GM23338 (cell line): ENCODE measurements at regions not wholly inside any gene's neighbourhood (a gene's known extent, or its start where the extent isn't known, plus 50 kb on each side); places are given as distances from the start of the nearest gene placed in this dataset.

Experiments used
- ATAC-seq: fragments of 200-7000 bp; cut with Tn5 transposase; 3 replicates; pipeline ENCODE4 v1.9.1; 2020
- DNase-seq: peaks from one replicate; pipeline ENCODE4 v3.0.0-alpha.2; 2015; ENCODE audit warnings: low spot score
- H2AFZ ChIP-seq: fragments of 200-600 bp; sonication (generic); 2 replicates; pipeline ENCODE4 v1.8.0; 2016; ENCODE audit warnings: antibody characterized with exemption, mild to moderate bottlenecking, moderate library complexity
- H3F3A ChIP-seq: fragments of 200-600 bp; sonication (generic); replicated peaks from 2 replicates; pipeline ENCODE4 v1.8.0; 2017; ENCODE audit warnings: antibody characterized with exemption, mixed run types, low read depth
- H3K27ac ChIP-seq: fragments of 200-600 bp; sonication (generic); 2 replicates; pipeline ENCODE4 v1.6.1; 2016; ENCODE audit warnings: low read depth
- H3K27me3 ChIP-seq: fragments of 200-600 bp; sonication (generic); 2 replicates; pipeline ENCODE4 v1.8.0; 2016; ENCODE audit warnings: mild to moderate bottlenecking, mixed run types, moderate library complexity; ENCODE audit not compliant: insufficient read depth
- H3K36me3 ChIP-seq: fragments of 200-600 bp; sonication (generic); 2 replicates; pipeline ENCODE4 v1.8.0; 2016; ENCODE audit warnings: mild to moderate bottlenecking; ENCODE audit not compliant: insufficient read depth
- H3K4me1 ChIP-seq: fragments of 200-600 bp; sonication (generic); 2 replicates; pipeline ENCODE4 v1.8.0; 2016; ENCODE audit warnings: mild to moderate bottlenecking, moderate library complexity; ENCODE audit not compliant: insufficient read depth
- H3K4me2 ChIP-seq: fragments of 200-600 bp; sonication (generic); 2 replicates; pipeline ENCODE4 v1.7.1; 2017; ENCODE audit warnings: mixed run types
- H3K4me3 ChIP-seq: fragments of 200-600 bp; sonication (generic); 2 replicates; pipeline ENCODE4 v1.6.1; 2016; ENCODE audit warnings: mixed run types
- H3K79me2 ChIP-seq: fragments of 200-600 bp; sonication (generic); replicated peaks from 2 replicates; pipeline ENCODE4 v1.8.0; 2017; ENCODE audit warnings: mild to moderate bottlenecking; ENCODE audit not compliant: insufficient read depth
- H3K9me2 ChIP-seq: fragments of 200-600 bp; sonication (generic); 2 replicates; pipeline ENCODE4 v1.8.0; 2017; ENCODE audit not compliant: insufficient read depth
- H4K20me1 ChIP-seq: fragments of 200-600 bp; sonication (generic); replicated peaks from 2 replicates; pipeline ENCODE4 v1.8.0; 2017; ENCODE audit warnings: mild to moderate bottlenecking; ENCODE audit not compliant: insufficient read depth
- H3K27ac Mint-ChIP-seq: 2 replicates; pipeline ENCODE4 v1.8.0; 2020; ENCODE audit warnings: inconsistent platforms, mild to moderate bottlenecking, moderate library complexity, mixed read lengths
- H3K27me3 Mint-ChIP-seq: 3 replicates; pipeline ENCODE4 v1.8.0; 2022; ENCODE audit warnings: low read depth, mild to moderate bottlenecking, moderate library complexity, mixed read lengths, inconsistent platforms; ENCODE audit not compliant: insufficient read depth, poor library complexity
- H3K36me3 Mint-ChIP-seq: 3 replicates; pipeline ENCODE4 v1.8.0; 2021; ENCODE audit warnings: low read depth, mild to moderate bottlenecking, inconsistent platforms, moderate library complexity, mixed read lengths
- H3K4me1 Mint-ChIP-seq: 3 replicates; pipeline ENCODE4 v1.8.0; 2020; ENCODE audit warnings: mild to moderate bottlenecking, inconsistent platforms, mixed read lengths
- H3K4me3 Mint-ChIP-seq: 3 replicates; pipeline ENCODE4 v1.8.0; 2021; ENCODE audit warnings: moderate library complexity, mild to moderate bottlenecking, inconsistent platforms, mixed read lengths
- H3K9me3 Mint-ChIP-seq: 3 replicates; pipeline ENCODE4 v1.8.0; 2020; ENCODE audit warnings: moderate library complexity, mild to moderate bottlenecking, inconsistent platforms, mixed read lengths
- CREB1 ChIP-seq: fragments of 250-450 bp; sonication (Bioruptor Pico); IDR thresholded peaks from 2 replicates; pipeline ENCODE4 v1.5.0; 2020; ENCODE audit warnings: low read depth, mild to moderate bottlenecking, moderate library complexity
- ETS1 ChIP-seq: IDR thresholded peaks from 2 replicates; pipeline ENCODE4 v1.6.1; 2016; ENCODE audit warnings: antibody characterized with exemption
- EZH2 ChIP-seq: fragments of 200-600 bp; sonication (generic); IDR thresholded peaks from one replicate; pipeline ENCODE4 v1.8.0; 2017; ENCODE audit warnings: antibody characterized with exemption, mild to moderate bottlenecking, low read depth; ENCODE audit not compliant: unreplicated experiment
- JUNB ChIP-seq: IDR thresholded peaks from one replicate; pipeline ENCODE4 v1.6.1; 2016; ENCODE audit warnings: antibody characterized with exemption; ENCODE audit not compliant: unreplicated experiment
- NANOG ChIP-seq: IDR thresholded peaks from 2 replicates; pipeline ENCODE4 v1.6.1; 2016; ENCODE audit warnings: antibody characterized with exemption, borderline replicate concordance
- REST ChIP-seq: IDR thresholded peaks from one replicate; pipeline ENCODE4 v1.6.1; 2018; ENCODE audit warnings: antibody characterized with exemption; ENCODE audit not compliant: unreplicated experiment
- ZNF114 ChIP-seq: fragments of 250-450 bp; sonication (Bioruptor Pico); IDR thresholded peaks from 2 replicates; pipeline ENCODE4 v1.5.0; 2020; ENCODE audit warnings: mild to moderate bottlenecking, moderate library complexity
- ZNF331 ChIP-seq: fragments of 250-450 bp; sonication (Bioruptor Pico); IDR thresholded peaks from 2 replicates; pipeline ENCODE4 v1.5.0; 2020; ENCODE audit warnings: low read depth, mild to moderate bottlenecking, moderate library complexity
- ZNF462 ChIP-seq: fragments of 250-450 bp; sonication (Bioruptor Pico); IDR thresholded peaks from 2 replicates; pipeline ENCODE4 v1.5.0; 2020; ENCODE audit warnings: mild to moderate bottlenecking, moderate library complexity

GRCh38 chr11:42329929-42330565 is 870.6 kb upstream of the LRRC4C start (continued):
- no peak for TF ChIP-seq EZH2
- TF ChIP-seq JUNB, result no peak
- TF ChIP-seq ZNF331, result no peak
- no peak for TF ChIP-seq ETS1
- TF ChIP-seq NANOG, result no peak
- no peak for TF ChIP-seq REST
- TF ChIP-seq CREB1 (CRISPR knock-in tag), result no peak
- TF ChIP-seq ZNF114 (CRISPR knock-in tag), result no peak

- ATAC-seq, result no peak
- Mint-ChIP-seq H3K27ac (no peak overlapping the region), H3K27me3 (no peaks in the 10 kb centered on the region)
- TF ChIP-seq NANOG (no peak), ZNF462 (no peak), REST (no peak)
Measured at GRCh38 chr11:42337786-42338455, 878.5 kb upstream of the LRRC4C start.

More at GRCh38 chr11:42337786-42338455, 878.5 kb upstream of the LRRC4C start:
- no peak for DNase-seq
- no peaks in the 10 kb centered on the region for H3K27me3 ChIP-seq
- no peaks in the 10 kb centered on the region for H4K20me1 ChIP-seq
- no peaks in the 10 kb centered on the region for H3F3A ChIP-seq
- peaks cover 4% of the 10 kb centered on the region; the same call in 1 of the 2 replicates for H3K36me3 ChIP-seq
- no peak overlapping the region for H3K4me2 ChIP-seq
- Mint-ChIP-seq H3K9me3 (peaks cover 94% of the 10 kb centered on the region), H3K36me3 (peaks cover 22% of the 10 kb centered on the region), H3K4me3 (no peak overlapping the region), H3K4me1 (no peaks in the 10 kb centered on the region)
- H2AFZ ChIP-seq, result no peak overlapping the region; the same call in 1 of the 2 replicates
- H3K79me2 ChIP-seq, result no peaks in the 10 kb centered on the region
- no peak overlapping the region for H3K4me3 ChIP-seq
- no peak overlapping the region for H3K27ac ChIP-seq
- 0 out of 2 replicates have a peak, but pooled peaks cover 6% of the 10 kb centered on the region for H3K9me2 ChIP-seq
- no peaks in the 10 kb centered on the region for H3K4me1 ChIP-seq
